IMR-90 (cell line): ENCODE measurements at regions not wholly inside any gene's neighbourhood (a gene's known extent, or its start where the extent isn't known, plus 50 kb on each side); places are given as distances from the start of the nearest gene placed in this dataset.

Experiments
- ATAC-seq: fragments of 200-7000 bp; cut with Tn5 transposase; 2 replicates; pipeline ENCODE4 v1.9.1; 2020; ENCODE audit warnings: low read depth, mild to moderate bottlenecking, moderate library complexity
- BruUV-seq: library from RNA; stranded (reverse); fragments of 400-500 nt; replicated peaks from 2 replicates; lab custom pipeline; 2021; lab: Mats Ljungman, UMichigan
- CTCF ChIA-PET: fragments of 300-600 bp; formaldehyde crosslinking; extraction: SDS; loops from one replicate; lab custom pipeline; 2021; ENCODE audit warnings: antibody characterized with exemption; lab: Yijun Ruan, JAX
- POLR2A ChIA-PET: fragments of 300-600 bp; sonication (Branson Sonifier 250); formaldehyde crosslinking; loops from one replicate; lab custom pipeline; 2022; ENCODE audit warnings: antibody characterized with exemption; ENCODE audit not compliant: unreplicated experiment; lab: Charles Lee
- DNase-seq: peaks from one replicate; pipeline ENCODE4 v3.0.0; 2013
- H2AFZ ChIP-seq: replicated peaks from 2 replicates; pipeline ENCODE3; 2013; ENCODE audit warnings: low read length, mild to moderate bottlenecking; ENCODE audit not compliant: poor library complexity
- H2AK5ac ChIP-seq: 2 replicates; pipeline ENCODE4 v1.6.1; 2013; ENCODE audit warnings: low read depth, low read length, inconsistent platforms
- H2AK9ac ChIP-seq: replicated peaks from 2 replicates; pipeline ENCODE3; 2013; ENCODE audit warnings: mild to moderate bottlenecking, low read depth, low read length, moderate library complexity; ENCODE audit not compliant: poor library complexity
- H2BK120ac ChIP-seq: 2 replicates; pipeline ENCODE4 v1.6.1; 2013; ENCODE audit warnings: low read depth, low read length, inconsistent platforms
- H2BK15ac ChIP-seq: 3 replicates; pipeline ENCODE4 v1.6.1; 2013; ENCODE audit warnings: low read depth, low read length, inconsistent platforms
- H2BK20ac ChIP-seq: 2 replicates; pipeline ENCODE4 v1.6.1; 2013; ENCODE audit warnings: low read depth, mild to moderate bottlenecking, inconsistent platforms, low read length, moderate library complexity
- H2BK5ac ChIP-seq: 2 replicates; pipeline ENCODE4 v1.6.1; 2013; ENCODE audit warnings: mild to moderate bottlenecking, low read depth, low read length, inconsistent platforms; ENCODE audit not compliant: poor library complexity, severe bottlenecking
- H3K14ac ChIP-seq: replicated peaks from 2 replicates; pipeline ENCODE4 v1.6.1; 2013; ENCODE audit warnings: low read depth, low read length, inconsistent platforms
- H3K18ac ChIP-seq: 2 replicates; pipeline ENCODE4 v1.6.1; 2013; ENCODE audit warnings: low read depth, low read length, control low read depth
- H3K23ac ChIP-seq: 2 replicates; pipeline ENCODE4 v1.6.1; 2013; ENCODE audit warnings: low read depth, low read length, inconsistent platforms
- H3K27ac ChIP-seq: 2 replicates; pipeline ENCODE4 v1.5.1; 2013; ENCODE audit warnings: mild to moderate bottlenecking, control low read depth, low read length; ENCODE audit not compliant: insufficient read depth
- H3K27me3 ChIP-seq: 2 replicates; pipeline ENCODE4 v1.6.1; 2013; ENCODE audit warnings: low read length; ENCODE audit not compliant: control insufficient read depth, insufficient read depth
- H3K36me3 ChIP-seq: 2 replicates; pipeline ENCODE4 v1.6.1; 2013; ENCODE audit warnings: low read length, mixed read lengths; ENCODE audit not compliant: control insufficient read depth, insufficient read depth
- H3K4ac ChIP-seq: 2 replicates; pipeline ENCODE4 v1.6.1; 2013; ENCODE audit warnings: low read depth, low read length, inconsistent platforms
- H3K4me1 ChIP-seq: 2 replicates; pipeline ENCODE4 v1.6.1; 2013; ENCODE audit warnings: low read length, mixed read lengths; ENCODE audit not compliant: control insufficient read depth, insufficient read depth
- H3K4me2 ChIP-seq: 2 replicates; pipeline ENCODE4 v1.6.1; 2013; ENCODE audit warnings: low read depth, mild to moderate bottlenecking, control low read depth, low read length, moderate library complexity
- H3K4me3 ChIP-seq: 2 replicates; pipeline ENCODE4 v1.5.1; 2013; ENCODE audit warnings: low read depth, mild to moderate bottlenecking, control low read depth, low read length, moderate library complexity; ENCODE audit not compliant: insufficient read depth
- H3K56ac ChIP-seq: 2 replicates; pipeline ENCODE4 v1.6.1; 2013; ENCODE audit warnings: low read length, inconsistent platforms; ENCODE audit not compliant: insufficient read depth; ENCODE audit errors: extremely low read depth
- H3K79me1 ChIP-seq, 2 experiments: 2 replicates each; pipeline ENCODE4 v1.6.1; 2013; ENCODE audit warnings: low read length in 2 of 2, inconsistent platforms in 1 of 2, low read depth in 1 of 2
- H3K9ac ChIP-seq: 2 replicates; pipeline ENCODE4 v1.6.1; 2013; ENCODE audit warnings: low read depth, low read length, control low read depth
- H3K9me1 ChIP-seq: 2 replicates; pipeline ENCODE4 v1.6.1; 2013; ENCODE audit warnings: low read length, inconsistent platforms; ENCODE audit not compliant: insufficient read depth
- H3K9me3 ChIP-seq: 2 replicates; pipeline ENCODE4 v1.6.1; 2013; ENCODE audit warnings: low read length; ENCODE audit not compliant: control insufficient read depth, insufficient read depth
- H4K20me1 ChIP-seq: 2 replicates; pipeline ENCODE4 v1.6.1; 2013; ENCODE audit warnings: low read length, inconsistent platforms; ENCODE audit not compliant: insufficient read depth
- H4K5ac ChIP-seq: 2 replicates; pipeline ENCODE4 v1.6.1; 2013; ENCODE audit warnings: mild to moderate bottlenecking, low read depth, low read length, control low read depth
- H4K8ac ChIP-seq, 2 experiments: 2 replicates each; pipeline ENCODE4 v1.6.1; 2013; ENCODE audit warnings: low read depth in 2 of 2, low read length in 2 of 2, control low read depth in 1 of 2, inconsistent platforms in 1 of 2
- H4K91ac ChIP-seq: 2 replicates; pipeline ENCODE4 v1.6.1; 2013; ENCODE audit warnings: low read depth, low read length, inconsistent platforms; ENCODE audit not compliant: insufficient read depth
- BHLHE40 ChIP-seq: fragments of 150-350 bp; IDR thresholded peaks from 2 replicates; pipeline ENCODE4 v1.6.1; 2016; ENCODE audit warnings: mild to moderate bottlenecking, low read depth, low read length
- MAZ ChIP-seq: IDR thresholded peaks from 2 replicates; pipeline ENCODE4 v1.6.1; 2012; ENCODE audit warnings: low read depth, mild to moderate bottlenecking, low read length, improper control_type of control experiment, moderate library complexity, borderline replicate concordance
- POLR2A ChIP-seq: IDR thresholded peaks from 2 replicates; pipeline ENCODE4 v1.6.1; 2012; ENCODE audit warnings: mild to moderate bottlenecking, low read depth, low read length
- RAD21 ChIP-seq: IDR thresholded peaks from 2 replicates; pipeline ENCODE4 v1.6.1; 2012; ENCODE audit warnings: low read length, improper control_type of control experiment
- RFX5 ChIP-seq: IDR thresholded peaks from 2 replicates; pipeline ENCODE4 v1.8.0; 2012; ENCODE audit warnings: low read depth, mild to moderate bottlenecking, low read length, moderate library complexity
- WGBS, 2 experiments: methylation state at CpG; one replicate each; pipeline versions ENCODE4 v1.1.5 to v1.1.7; 2013; ENCODE audit warnings: missing lambda C conversion rate in 2 of 2; ENCODE audit not compliant: insufficient read length in 1 of 2; ENCODE audit errors: extremely low coverage in 2 of 2; 5-methylcytosine and 5-hydroxymethylcytosine counted together
- dilution Hi-C: fragments of 300-500 bp; cut with HindIII; formaldehyde crosslinking; loops from one replicate; pipeline ENCODE4 v1.14.3; 2018; ENCODE audit warnings: low sequenced_read_pairs; ENCODE audit not compliant: unreplicated experiment
- in situ Hi-C: fragments of 300-500 bp; cut with MboI; formaldehyde crosslinking; loops from 3 replicates; pipeline ENCODE4 v1.14.3; 2019; ENCODE audit warnings: low sequenced_read_pairs, inconsistent platforms, mixed read lengths
- intact Hi-C: fragments of 100-400 bp; cut with micrococcal nuclease; formaldehyde crosslinking; loops from 2 replicates; pipeline ENCODE4 v1.10.0; 2022
- TF ChIP-seq, protein P1 (sequence below): fragments of 150-350 bp; IDR thresholded peaks from 2 replicates; pipeline ENCODE4 v1.6.1; 2016; ENCODE audit warnings: low read depth, mild to moderate bottlenecking, low read length, moderate library complexity, borderline replicate concordance
- TF ChIP-seq, protein P2 (sequence below): fragments of 150-350 bp; IDR thresholded peaks from 2 replicates; pipeline ENCODE4 v1.6.1; 2017; ENCODE audit warnings: mild to moderate bottlenecking, antibody characterized with exemption, low read length, low read depth

DNA sequence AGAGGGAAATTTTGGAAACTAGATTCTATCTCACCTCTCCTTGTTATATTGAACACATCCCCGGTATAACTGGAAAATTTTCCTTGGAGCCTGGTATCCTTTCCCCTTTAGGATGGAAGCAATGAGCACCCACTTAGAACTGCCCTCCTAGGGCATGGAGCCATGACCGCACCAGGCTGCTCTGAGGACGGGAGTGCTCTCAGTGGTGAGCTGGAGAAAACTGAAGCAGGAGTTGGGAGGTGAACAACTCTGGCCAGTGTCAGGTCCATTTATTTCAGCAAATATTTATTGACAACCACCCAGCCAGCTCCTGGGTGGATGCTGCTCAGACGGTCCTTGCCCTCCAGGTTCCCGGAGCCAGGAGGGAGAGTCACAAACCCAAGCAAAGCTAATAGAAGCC lies 278.1 kb downstream of the WDR11 start:
- no TSS peak for BruUV-seq
- H4K20me1 ChIP-seq = no peaks in the 10 kb centered on the region
- no peak overlapping the region for H4K5ac ChIP-seq
- in situ Hi-C loops = no loop called here
- no peak overlapping the region for H3K14ac ChIP-seq
- no peaks in the 10 kb centered on the region for H3K27me3 ChIP-seq
- no peak overlapping the region for H2AFZ ChIP-seq
- H2AK9ac ChIP-seq = no peak overlapping the region
- no peaks in the 10 kb centered on the region for H3K79me1 ChIP-seq
- H2AK5ac ChIP-seq = no peak overlapping the region
- no peak overlapping the region for H2BK20ac ChIP-seq
- ATAC-seq (no peak), DNase-seq (no peak)
- H2BK15ac ChIP-seq = no peak overlapping the region
- no peak overlapping the region for H3K23ac ChIP-seq
- H3K36me3 ChIP-seq = no peaks in the 10 kb centered on the region
- H3K9me3 ChIP-seq = peaks cover 36% of the 10 kb centered on the region
- no peak overlapping the region for H3K4me2 ChIP-seq
- H4K8ac ChIP-seq = no peak overlapping the region
- H3K9me1 ChIP-seq = no peaks in the 10 kb centered on the region
- no CpG with 5 or more reads among the region's 5 CpGs for WGBS, 2 experiments
- intact Hi-C loops = no loop called here
- H3K4me1 ChIP-seq = no peaks in the 10 kb centered on the region
- H2BK120ac ChIP-seq = no peak overlapping the region
- H3K27ac ChIP-seq = no peak overlapping the region
- ChIA-PET CTCF (no interaction called here), POLR2A (no interaction called here)
- no peak overlapping the region for H3K4me3 ChIP-seq
- no peak overlapping the region for H3K56ac ChIP-seq
- no peak overlapping the region for H3K9ac ChIP-seq
- H3K4ac ChIP-seq = no peak overlapping the region
- H2BK5ac ChIP-seq = no peak overlapping the region
- TF ChIP-seq, protein P1, sequence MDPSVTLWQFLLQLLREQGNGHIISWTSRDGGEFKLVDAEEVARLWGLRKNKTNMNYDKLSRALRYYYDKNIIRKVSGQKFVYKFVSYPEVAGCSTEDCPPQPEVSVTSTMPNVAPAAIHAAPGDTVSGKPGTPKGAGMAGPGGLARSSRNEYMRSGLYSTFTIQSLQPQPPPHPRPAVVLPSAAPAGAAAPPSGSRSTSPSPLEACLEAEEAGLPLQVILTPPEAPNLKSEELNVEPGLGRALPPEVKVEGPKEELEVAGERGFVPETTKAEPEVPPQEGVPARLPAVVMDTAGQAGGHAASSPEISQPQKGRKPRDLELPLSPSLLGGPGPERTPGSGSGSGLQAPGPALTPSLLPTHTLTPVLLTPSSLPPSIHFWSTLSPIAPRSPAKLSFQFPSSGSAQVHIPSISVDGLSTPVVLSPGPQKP = no peak
- TF ChIP-seq, protein P2, sequence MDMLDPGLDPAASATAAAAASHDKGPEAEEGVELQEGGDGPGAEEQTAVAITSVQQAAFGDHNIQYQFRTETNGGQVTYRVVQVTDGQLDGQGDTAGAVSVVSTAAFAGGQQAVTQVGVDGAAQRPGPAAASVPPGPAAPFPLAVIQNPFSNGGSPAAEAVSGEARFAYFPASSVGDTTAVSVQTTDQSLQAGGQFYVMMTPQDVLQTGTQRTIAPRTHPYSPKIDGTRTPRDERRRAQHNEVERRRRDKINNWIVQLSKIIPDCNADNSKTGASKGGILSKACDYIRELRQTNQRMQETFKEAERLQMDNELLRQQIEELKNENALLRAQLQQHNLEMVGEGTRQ = no peak
- no peak for TF ChIP-seq POLR2A
- no peak for TF ChIP-seq RAD21
- TF ChIP-seq RFX5 = no peak
- no peak for TF ChIP-seq MAZ
- no peak for TF ChIP-seq BHLHE40
- dilution Hi-C loops = no loop called here
- no peak overlapping the region for H4K91ac ChIP-seq
- H3K18ac ChIP-seq = no peak overlapping the region
